MM.1S (cell line): ENCODE measurements at regions not wholly inside any gene's neighbourhood (a gene's known extent, or its start where the extent isn't known, plus 50 kb on each side); places are given as distances from the start of the nearest gene placed in this dataset.

ENCODE experiments used
- DNase-seq: peaks from one replicate; pipeline ENCODE4 v3.0.0-alpha.2; 2015
- H2AFZ ChIP-seq: fragments of 300-600 bp; sonication (generic); 2 replicates; pipeline ENCODE4 v1.6.0; 2016; ENCODE audit warnings: antibody characterized with exemption, low read length
- H3F3A ChIP-seq: fragments of 300-600 bp; sonication (generic); 2 replicates; pipeline ENCODE4 v1.6.1; 2016; ENCODE audit warnings: mild to moderate bottlenecking, antibody characterized with exemption, low read length, moderate library complexity, mixed read lengths; ENCODE audit not compliant: insufficient read depth
- H3K27ac ChIP-seq: fragments of 300-600 bp; sonication (generic); 2 replicates; pipeline ENCODE4 v1.5.1; 2016; ENCODE audit warnings: mild to moderate bottlenecking, low read length
- H3K27me3 ChIP-seq: fragments of 300-600 bp; sonication (generic); replicated peaks from 2 replicates; pipeline ENCODE4 v1.6.0; 2016; ENCODE audit warnings: low read length; ENCODE audit not compliant: insufficient read depth
- H3K36me3 ChIP-seq: fragments of 300-600 bp; sonication (generic); replicated peaks from 2 replicates; pipeline ENCODE4 v1.6.1; 2016; ENCODE audit warnings: mild to moderate bottlenecking, low read length, mixed read lengths; ENCODE audit not compliant: insufficient read depth
- H3K4me1 ChIP-seq: fragments of 300-600 bp; sonication (generic); 2 replicates; pipeline ENCODE4 v1.6.1; 2016; ENCODE audit warnings: low read length, mixed read lengths
- H3K4me2 ChIP-seq: fragments of 300-600 bp; sonication (generic); 2 replicates; pipeline ENCODE4 v1.6.0; 2016; ENCODE audit warnings: low read depth, low read length
- H3K4me3 ChIP-seq: fragments of 300-600 bp; sonication (generic); 2 replicates; pipeline ENCODE4 v1.5.1; 2016; ENCODE audit warnings: low read length, mixed read lengths
- H3K79me2 ChIP-seq: fragments of 300-600 bp; sonication (generic); 2 replicates; pipeline ENCODE4 v1.6.1; 2016; ENCODE audit warnings: mixed run types, low read length, mixed read lengths
- H3K9ac ChIP-seq: fragments of 300-600 bp; sonication (generic); 2 replicates; pipeline ENCODE4 v1.6.1; 2016; ENCODE audit warnings: low read length, mixed read lengths
- H3K9me2 ChIP-seq: fragments of 300-600 bp; sonication (generic); replicated peaks from 2 replicates; pipeline ENCODE4 v1.6.1; 2016; ENCODE audit warnings: mild to moderate bottlenecking, low read length, mixed read lengths; ENCODE audit not compliant: insufficient read depth
- H3K9me3 ChIP-seq: fragments of 300-600 bp; sonication (generic); replicated peaks from 2 replicates; pipeline ENCODE4 v1.6.1; 2016; ENCODE audit warnings: mild to moderate bottlenecking, low read length, mixed read lengths; ENCODE audit not compliant: insufficient read depth
- H4K20me1 ChIP-seq: fragments of 300-600 bp; sonication (generic); 2 replicates; pipeline ENCODE4 v1.6.1; 2016; ENCODE audit warnings: mild to moderate bottlenecking, low read length, moderate library complexity, mixed read lengths; ENCODE audit not compliant: insufficient read depth
- CTCF ChIP-seq: fragments of 300-600 bp; sonication (generic); IDR thresholded peaks from 2 replicates; pipeline ENCODE4 v1.5.1; 2016; ENCODE audit warnings: antibody characterized with exemption, low read length, mixed read lengths
- EZH2 ChIP-seq: fragments of 300-600 bp; sonication (generic); optimal IDR thresholded peaks from 2 replicates; pipeline ENCODE3; 2017; ENCODE audit warnings: low read depth, mild to moderate bottlenecking, antibody characterized with exemption, low read length, mixed read lengths
- EZH2phosphoT487 ChIP-seq: fragments of 300-600 bp; sonication (generic); IDR thresholded peaks from 2 replicates; pipeline ENCODE4 v1.6.1; 2018; ENCODE audit warnings: antibody characterized with exemption, low read length

- Histone ChIP-seq H3K9ac (no peak overlapping the region), H3F3A (no peaks in the 10 kb centered on the region), H3K27ac (no peak overlapping the region), H3K36me3 (no peaks in the 10 kb centered on the region), H3K4me2 (no peak overlapping the region), H4K20me1 (no peaks in the 10 kb centered on the region), H3K9me2 (no peaks in the 10 kb centered on the region), H3K4me1 (no peaks in the 10 kb centered on the region), H3K9me3 (no peaks in the 10 kb centered on the region), H2AFZ (no peak overlapping the region), H3K4me3 (no peak overlapping the region), H3K27me3 (no peaks in the 10 kb centered on the region), H3K79me2 (no peaks in the 10 kb centered on the region)
- DNase-seq = no peak
- no peak for TF ChIP-seq EZH2phosphoT487
- no peak for TF ChIP-seq CTCF
- no peak for TF ChIP-seq EZH2
Observed at GRCh38 chr3:80533553-80533952, 765.8 kb upstream of the ROBO1 start.

- no peaks in the 10 kb centered on the region for H3K9me2 ChIP-seq
- no peaks in the 10 kb centered on the region for H3K9me3 ChIP-seq
- no peak overlapping the region for H3K9ac ChIP-seq
- H3K4me1 ChIP-seq = no peaks in the 10 kb centered on the region
- H3K4me2 ChIP-seq = no peak overlapping the region
- H3K4me3 ChIP-seq = no peak overlapping the region
- H3K27ac ChIP-seq = no peak overlapping the region
- H3K36me3 ChIP-seq = no peaks in the 10 kb centered on the region
- no peak overlapping the region for H2AFZ ChIP-seq
- no peak for DNase-seq
- no peaks in the 10 kb centered on the region for H4K20me1 ChIP-seq
- TF ChIP-seq EZH2 (no peak), CTCF (no peak), EZH2phosphoT487 (no peak)
- H3K79me2 ChIP-seq = no peaks in the 10 kb centered on the region
- H3K27me3 ChIP-seq = no peaks in the 10 kb centered on the region
- no peaks in the 10 kb centered on the region for H3F3A ChIP-seq
Observed at GRCh38 chr3:80526153-80526552, 758.4 kb upstream of the ROBO1 start.

GRCh38 chr3:80521081-80521480 lies 753.3 kb upstream of the ROBO1 start:
- Histone ChIP-seq H3K79me2 (no peaks in the 10 kb centered on the region), H3K9me2 (no peaks in the 10 kb centered on the region), H3K27ac (no peak overlapping the region), H3K4me3 (no peak overlapping the region), H3F3A (no peaks in the 10 kb centered on the region), H2AFZ (no peak overlapping the region), H3K36me3 (no peaks in the 10 kb centered on the region), H4K20me1 (no peaks in the 10 kb centered on the region), H3K27me3 (no peaks in the 10 kb centered on the region), H3K4me1 (no peaks in the 10 kb centered on the region), H3K4me2 (no peak overlapping the region), H3K9ac (no peak overlapping the region), H3K9me3 (no peaks in the 10 kb centered on the region)
- TF ChIP-seq CTCF = no peak
- TF ChIP-seq EZH2phosphoT487 = no peak
- no peak for TF ChIP-seq EZH2
- DNase-seq = no peak
